ENCODE measurements at regions not wholly inside any gene's neighbourhood (a gene's known extent, or its start where the extent isn't known, plus 50 kb on each side); places are given as distances from the start of the nearest gene placed in this dataset.

- TF ChIP-seq CTCF (IDR thresholded peaks at IDR 0.05) (no peak), POLR2A (IDR thresholded peaks at IDR 0.05) (no peak)
Observed at GRCh38 chr1:166511761-166512160, 327.5 kb upstream of the POGK start.

Data from Peyer's patch (tissue), 4 donors.